Loucy (cell line): ENCODE measurements at regions not wholly inside any gene's neighbourhood (a gene's known extent, or its start where the extent isn't known, plus 50 kb on each side); places are given as distances from the start of the nearest gene placed in this dataset.

ENCODE experiments used
- H2AFZ ChIP-seq: fragments of 200-600 bp; sonication (generic); 2 replicates; pipeline ENCODE4 v1.6.0; 2016; ENCODE audit warnings: antibody characterized with exemption, mild to moderate bottlenecking, low read length, moderate library complexity
- H3F3A ChIP-seq: fragments of 200-600 bp; 2 replicates; pipeline ENCODE4 v1.6.0; 2016; ENCODE audit warnings: antibody characterized with exemption, low read depth, mild to moderate bottlenecking
- H3K27me3 ChIP-seq: fragments of 200-600 bp; sonication (generic); 2 replicates; pipeline ENCODE4 v1.6.1; 2014; ENCODE audit warnings: low read length, mild to moderate bottlenecking; ENCODE audit not compliant: insufficient read depth, poor library complexity, severe bottlenecking
- H3K36me3 ChIP-seq: fragments of 200-600 bp; sonication (generic); 2 replicates; pipeline ENCODE4 v1.6.1; 2016; ENCODE audit warnings: low read length; ENCODE audit not compliant: insufficient read depth
- H3K4me1 ChIP-seq: fragments of 200-600 bp; sonication (generic); 2 replicates; pipeline ENCODE4 v1.5.1; 2014; ENCODE audit warnings: low read length, mild to moderate bottlenecking; ENCODE audit not compliant: insufficient read depth, poor library complexity, severe bottlenecking
- H3K4me2 ChIP-seq: fragments of 200-600 bp; sonication (generic); 2 replicates; pipeline ENCODE4 v1.6.0; 2014; ENCODE audit warnings: antibody characterized with exemption, low read length, low read depth, mild to moderate bottlenecking; ENCODE audit not compliant: poor library complexity, severe bottlenecking
- H3K4me3 ChIP-seq: fragments of 200-600 bp; sonication (generic); 2 replicates; pipeline ENCODE4 v1.5.1; 2014; ENCODE audit warnings: low read length, mild to moderate bottlenecking, mixed read lengths; ENCODE audit not compliant: poor library complexity, severe bottlenecking
- H3K79me2 ChIP-seq: fragments of 200-600 bp; sonication (generic); 2 replicates; pipeline ENCODE4 v1.6.1; 2014; ENCODE audit warnings: low read length; ENCODE audit not compliant: insufficient read depth
- H3K9ac ChIP-seq: fragments of 200-600 bp; sonication (generic); 2 replicates; pipeline ENCODE4 v1.6.0; 2014; ENCODE audit warnings: mild to moderate bottlenecking, low read depth, low read length, moderate library complexity; ENCODE audit not compliant: poor library complexity, severe bottlenecking
- H3K9me2 ChIP-seq: fragments of 200-600 bp; sonication (generic); replicated peaks from 2 replicates; pipeline ENCODE4 v1.6.1; 2016; ENCODE audit warnings: low read depth, low read length, mixed read lengths
- H3K9me3 ChIP-seq: fragments of 200-600 bp; sonication (generic); 2 replicates; pipeline ENCODE4 v1.6.1; 2014; ENCODE audit warnings: mild to moderate bottlenecking, antibody characterized with exemption, low read length, low read depth; ENCODE audit not compliant: insufficient read depth
- H4K20me1 ChIP-seq: fragments of 200-600 bp; sonication (generic); 2 replicates; pipeline ENCODE4 v1.6.0; 2014; ENCODE audit warnings: antibody characterized with exemption, low read length, mild to moderate bottlenecking; ENCODE audit not compliant: insufficient read depth, poor library complexity, severe bottlenecking
- EZH2phosphoT487 ChIP-seq: fragments of 200-600 bp; IDR thresholded peaks from 2 replicates; pipeline ENCODE4 v1.6.1; 2018; ENCODE audit warnings: antibody characterized with exemption, mild to moderate bottlenecking, moderate library complexity, borderline replicate concordance
- TF ChIP-seq, protein P1 (sequence below): fragments of 200-600 bp; sonication (generic); conservative IDR thresholded peaks from 2 replicates; pipeline ENCODE4 v1.5.1; 2014; ENCODE audit warnings: mild to moderate bottlenecking, antibody characterized with exemption, low read length

DNA sequence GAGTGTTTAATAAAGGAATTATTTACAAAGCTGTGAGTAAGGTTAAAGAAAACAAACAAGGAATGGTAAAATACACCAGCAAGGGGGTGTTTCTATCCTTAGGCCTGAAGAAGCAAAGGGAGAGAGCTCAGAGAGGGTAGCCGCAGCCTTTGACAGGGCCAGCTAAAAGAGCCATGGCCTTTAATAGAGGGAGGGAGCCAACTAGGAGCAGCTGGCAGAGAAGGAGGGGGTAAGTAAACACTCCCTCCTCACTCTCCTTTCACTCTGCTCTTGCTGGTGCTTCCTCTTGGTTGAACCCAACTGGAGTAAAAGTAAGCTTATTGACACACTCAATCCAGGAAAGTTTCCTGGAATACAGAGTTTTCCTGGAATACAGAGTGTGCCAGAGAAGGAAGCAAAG is 87.5 kb downstream of the CH25H start:
- Histone ChIP-seq H4K20me1 (no peaks in the 10 kb centered on the region), H3K4me2 (no peak overlapping the region), H3K36me3 (no peaks in the 10 kb centered on the region), H2AFZ (0 out of 2 replicates have a peak overlapping the region, but pooled peaks have one; percentile 8), H3F3A (no peaks in the 10 kb centered on the region), H3K27me3 (no peaks in the 10 kb centered on the region), H3K9ac (no peak overlapping the region), H3K9me3 (no peaks in the 10 kb centered on the region), H3K4me1 (peaks cover 9% of the 10 kb centered on the region), H3K9me2 (no peaks in the 10 kb centered on the region), H3K4me3 (no peak overlapping the region), H3K79me2 (no peaks in the 10 kb centered on the region)
- no peak for TF ChIP-seq EZH2phosphoT487
- TF ChIP-seq, protein P1, sequence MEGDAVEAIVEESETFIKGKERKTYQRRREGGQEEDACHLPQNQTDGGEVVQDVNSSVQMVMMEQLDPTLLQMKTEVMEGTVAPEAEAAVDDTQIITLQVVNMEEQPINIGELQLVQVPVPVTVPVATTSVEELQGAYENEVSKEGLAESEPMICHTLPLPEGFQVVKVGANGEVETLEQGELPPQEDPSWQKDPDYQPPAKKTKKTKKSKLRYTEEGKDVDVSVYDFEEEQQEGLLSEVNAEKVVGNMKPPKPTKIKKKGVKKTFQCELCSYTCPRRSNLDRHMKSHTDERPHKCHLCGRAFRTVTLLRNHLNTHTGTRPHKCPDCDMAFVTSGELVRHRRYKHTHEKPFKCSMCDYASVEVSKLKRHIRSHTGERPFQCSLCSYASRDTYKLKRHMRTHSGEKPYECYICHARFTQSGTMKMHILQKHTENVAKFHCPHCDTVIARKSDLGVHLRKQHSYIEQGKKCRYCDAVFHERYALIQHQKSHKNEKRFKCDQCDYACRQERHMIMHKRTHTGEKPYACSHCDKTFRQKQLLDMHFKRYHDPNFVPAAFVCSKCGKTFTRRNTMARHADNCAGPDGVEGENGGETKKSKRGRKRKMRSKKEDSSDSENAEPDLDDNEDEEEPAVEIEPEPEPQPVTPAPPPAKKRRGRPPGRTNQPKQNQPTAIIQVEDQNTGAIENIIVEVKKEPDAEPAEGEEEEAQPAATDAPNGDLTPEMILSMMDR, result no peak

DNA sequence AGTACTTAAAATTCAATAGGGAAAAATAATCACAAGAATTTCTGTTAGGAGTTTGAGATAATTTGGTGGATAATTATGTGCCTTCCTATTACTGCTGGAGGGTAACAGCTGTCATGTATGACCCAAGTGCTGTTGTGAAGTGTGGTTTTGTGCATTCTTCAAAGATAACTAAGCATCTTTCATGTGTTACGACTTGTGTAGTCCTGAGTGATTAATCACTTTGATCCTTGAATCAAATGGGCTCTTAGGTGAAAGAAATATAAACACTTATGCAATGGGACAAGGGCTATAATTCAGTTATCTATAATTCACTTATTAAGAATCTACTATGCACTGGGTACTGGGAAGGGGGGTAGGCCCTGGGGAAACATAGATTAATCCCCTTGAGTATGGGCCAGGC is 89.0 kb downstream of the CH25H start:
- H2AFZ ChIP-seq, result no peak overlapping the region
- no peaks in the 10 kb centered on the region for H3K9me2 ChIP-seq
- peaks cover 9% of the 10 kb centered on the region for H3K4me1 ChIP-seq
- H4K20me1 ChIP-seq, result no peaks in the 10 kb centered on the region
- no peak overlapping the region for H3K4me3 ChIP-seq
- no peak overlapping the region for H3K9ac ChIP-seq
- H3K79me2 ChIP-seq, result no peaks in the 10 kb centered on the region
- H3K9me3 ChIP-seq, result no peaks in the 10 kb centered on the region
- H3F3A ChIP-seq, result no peaks in the 10 kb centered on the region; the same call in 1 of the 2 replicates
- no peak overlapping the region for H3K4me2 ChIP-seq
- no peaks in the 10 kb centered on the region for H3K27me3 ChIP-seq
- TF ChIP-seq, protein P1, result no peak
- H3K36me3 ChIP-seq, result no peaks in the 10 kb centered on the region

GRCh38 chr10:89115876-89116627 is 91.1 kb downstream of the CH25H start:
- TF ChIP-seq, protein P1, result no peak
- no peak for TF ChIP-seq EZH2phosphoT487
- H3K4me3 ChIP-seq, result no peak overlapping the region
- H4K20me1 ChIP-seq, result no peaks in the 10 kb centered on the region
- H3K36me3 ChIP-seq, result no peaks in the 10 kb centered on the region
- no peak overlapping the region for H2AFZ ChIP-seq
- peaks cover 15% of the 10 kb centered on the region for H3K4me1 ChIP-seq
- no peaks in the 10 kb centered on the region for H3K9me3 ChIP-seq
- no peak overlapping the region for H3K4me2 ChIP-seq
- no peaks in the 10 kb centered on the region for H3K27me3 ChIP-seq
- no peaks in the 10 kb centered on the region for H3K9me2 ChIP-seq
- H3F3A ChIP-seq, result no peaks in the 10 kb centered on the region; the same call in 1 of the 2 replicates
- no peak overlapping the region for H3K9ac ChIP-seq
- H3K79me2 ChIP-seq, result no peaks in the 10 kb centered on the region
